CD4-positive, alpha-beta T cell treated with Interleukin-17A for 1 hour (primary cell): ENCODE measurements at regions not wholly inside any gene's neighbourhood (a gene's known extent, or its start where the extent isn't known, plus 50 kb on each side); places are given as distances from the start of the nearest gene placed in this dataset.

Experiments used
- DNase-seq: peaks from one replicate; pipeline ENCODE4 v3.0.0-alpha.2; 2020

GRCh38 chr4:36494016-36494415, 212.6 kb downstream of the DTHD1 start:
- DNase-seq, result no peak

DNA sequence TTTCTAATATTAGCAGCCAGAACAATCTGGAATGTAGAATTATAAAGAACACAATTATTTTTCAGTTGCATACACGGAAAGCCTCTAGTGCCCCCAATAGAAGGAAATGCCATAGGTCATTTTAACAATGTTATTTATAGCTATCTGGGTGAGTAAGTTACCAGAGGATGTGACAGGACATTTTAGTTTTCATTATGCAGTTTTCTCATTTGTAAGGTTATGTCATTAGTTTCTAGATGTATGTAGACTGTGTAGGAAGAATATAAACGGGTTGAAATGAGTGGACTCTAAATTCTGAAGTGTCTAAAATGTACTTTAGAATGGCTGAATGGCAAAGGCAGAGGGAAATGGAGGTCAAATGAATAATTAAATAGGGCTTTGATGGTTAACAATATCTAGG, 213.3 kb downstream of the DTHD1 start:
- no peak for DNase-seq

DNA sequence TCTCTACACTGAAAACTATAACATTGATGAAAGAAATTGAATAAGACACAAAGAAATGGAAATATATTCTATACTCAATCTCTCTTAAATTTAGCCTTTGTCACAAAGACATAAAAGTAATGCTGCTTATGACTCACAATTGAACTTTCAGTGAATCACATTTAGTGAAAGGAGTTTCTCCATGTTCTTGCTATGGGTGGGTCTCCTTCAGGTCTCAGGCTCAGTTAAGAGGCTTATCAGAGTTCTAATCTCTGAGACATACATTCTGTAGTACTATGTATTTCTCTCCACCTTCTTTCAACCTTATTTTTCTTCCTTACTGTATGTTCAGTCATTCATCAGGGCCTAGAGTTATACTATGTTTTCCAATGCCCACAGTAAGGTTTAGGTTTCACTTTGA, 220.9 kb downstream of the DTHD1 start:
- no peak for DNase-seq

DNA sequence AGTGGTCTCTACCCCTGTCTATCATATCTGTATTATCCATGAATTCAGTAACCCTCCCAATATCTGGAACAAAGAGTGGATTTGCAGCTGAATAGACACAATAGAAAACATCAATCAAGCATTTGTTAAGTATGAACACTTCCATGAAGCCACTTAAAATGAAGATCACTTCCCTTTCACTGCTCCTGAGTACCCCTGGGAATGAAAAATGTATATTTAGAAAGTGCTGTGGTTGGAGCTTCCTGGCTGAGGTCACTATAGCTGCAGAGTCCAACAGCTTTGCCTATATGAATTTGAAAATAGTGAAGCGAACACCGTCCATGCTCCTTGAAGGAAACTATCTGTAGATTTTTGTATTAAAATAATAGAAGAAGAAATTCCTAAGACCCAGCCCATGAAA, 227.0 kb downstream of the DTHD1 start:
- no peak for DNase-seq

DNA sequence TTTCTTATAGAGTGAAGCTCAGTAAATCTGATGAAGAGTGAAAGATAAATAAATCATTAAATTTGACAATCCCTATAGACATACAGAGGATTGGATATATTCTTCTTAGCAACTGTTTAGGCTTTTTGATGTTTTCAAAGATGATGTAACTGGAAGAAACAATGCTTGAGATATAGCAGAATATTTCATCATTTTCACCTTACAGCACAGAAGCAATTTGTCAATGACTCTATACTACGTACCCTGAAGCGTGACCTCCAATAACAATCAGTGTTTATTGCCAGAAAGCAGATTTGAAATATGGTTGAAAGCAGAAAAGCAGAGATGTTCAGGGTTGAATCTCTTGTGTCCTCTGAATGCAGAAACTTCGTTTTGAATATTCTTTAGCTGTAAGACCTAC, 228.4 kb downstream of the DTHD1 start:
- DNase-seq, result no peak

DNA sequence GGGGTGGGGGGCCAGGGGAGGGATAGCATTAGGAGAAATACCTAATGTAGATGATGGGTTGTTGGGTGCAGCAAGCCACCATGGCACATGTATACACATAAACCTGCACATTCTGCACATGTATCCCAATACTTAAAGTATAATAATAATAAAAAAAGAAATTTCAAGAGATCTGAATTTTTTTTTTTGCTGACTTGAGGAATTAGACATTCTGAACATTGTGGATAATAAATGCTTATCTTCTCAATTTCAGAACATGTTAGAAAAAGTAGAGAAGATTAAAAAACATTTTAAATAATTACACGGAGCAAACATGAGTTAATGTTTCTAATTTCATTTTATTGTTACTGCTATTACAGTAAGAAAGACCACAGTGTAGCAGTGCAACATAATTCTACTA, 230.4 kb downstream of the DTHD1 start:
- DNase-seq, result no peak

GRCh38 chr4:36516522-36517095, 235.2 kb downstream of the DTHD1 start:
- DNase-seq, result no peak

GRCh38 chr4:36523182-36523581, 241.8 kb downstream of the DTHD1 start:
- no peak for DNase-seq

DNA sequence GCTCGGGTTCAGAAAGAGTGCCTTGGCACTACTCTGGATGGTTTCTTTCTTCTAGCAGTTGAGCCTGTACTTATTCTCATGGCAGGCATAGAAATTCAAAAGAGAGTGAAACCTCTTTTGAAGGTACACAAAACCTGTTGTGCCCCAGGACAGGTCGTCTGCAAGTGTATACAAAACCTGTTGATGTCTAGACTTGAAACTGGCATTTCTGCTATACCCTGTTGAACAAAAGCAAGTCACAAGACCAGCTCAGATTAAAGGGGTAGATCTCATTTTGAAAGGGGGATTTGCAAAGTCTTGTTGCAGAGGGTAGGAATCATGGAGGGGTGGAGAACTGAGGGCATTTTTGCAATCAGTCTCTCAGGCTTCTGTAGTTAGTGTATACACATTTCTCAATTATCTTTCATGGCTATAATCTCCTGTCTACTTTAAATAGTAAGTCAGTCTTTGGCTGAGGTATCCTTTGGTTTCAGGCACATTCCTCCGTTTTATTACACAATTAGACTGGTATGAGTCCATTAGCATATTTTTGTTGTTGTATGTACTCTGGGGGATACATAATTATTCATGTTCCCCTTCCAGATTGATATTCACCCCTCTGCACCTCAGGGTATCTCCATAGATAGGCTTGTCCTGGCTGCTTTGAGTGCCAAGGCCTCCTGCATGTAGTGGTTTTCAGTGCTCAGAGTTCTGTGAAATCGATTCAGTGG, 251.4 kb downstream of the DTHD1 start:
- no peak for DNase-seq

DNA sequence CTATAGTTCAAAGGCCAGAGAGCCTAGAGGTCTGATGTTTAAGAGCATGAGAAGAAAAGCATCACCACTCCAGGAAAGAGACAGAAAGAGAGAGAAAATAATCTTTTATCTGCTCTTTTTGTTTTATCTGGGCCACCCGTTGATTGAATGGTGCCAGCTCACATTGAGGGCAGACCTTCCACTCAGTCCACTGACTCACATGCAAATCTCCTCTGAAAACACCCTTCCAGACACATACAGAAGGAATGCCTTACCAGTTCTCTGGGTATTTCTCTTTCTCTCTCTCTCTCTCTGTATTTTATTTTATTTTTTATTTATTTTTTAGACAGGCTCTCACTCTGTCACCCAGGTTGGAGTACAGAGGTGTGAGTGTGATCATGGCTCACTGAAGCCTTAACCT, 252.5 kb downstream of the DTHD1 start:
- DNase-seq, result no peak

DNA sequence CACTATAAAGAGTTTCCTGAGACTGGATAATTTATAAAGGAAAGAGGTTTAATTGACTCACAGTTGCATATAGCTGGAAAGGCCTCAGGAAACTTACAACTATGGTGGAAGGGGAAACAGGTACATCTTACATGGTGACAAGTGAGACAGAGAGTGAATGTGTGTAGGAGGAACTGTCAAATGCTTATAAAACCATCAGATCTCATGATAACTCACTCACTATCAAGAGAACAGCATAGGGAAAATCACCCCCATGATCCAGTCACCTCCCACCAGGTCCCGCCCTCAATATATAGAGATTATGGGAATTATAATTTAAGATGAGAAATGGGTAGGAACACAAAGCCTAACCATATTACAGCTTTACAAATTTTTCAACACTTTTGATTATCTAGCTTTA, 266.0 kb downstream of the DTHD1 start:
- no peak for DNase-seq

DNA sequence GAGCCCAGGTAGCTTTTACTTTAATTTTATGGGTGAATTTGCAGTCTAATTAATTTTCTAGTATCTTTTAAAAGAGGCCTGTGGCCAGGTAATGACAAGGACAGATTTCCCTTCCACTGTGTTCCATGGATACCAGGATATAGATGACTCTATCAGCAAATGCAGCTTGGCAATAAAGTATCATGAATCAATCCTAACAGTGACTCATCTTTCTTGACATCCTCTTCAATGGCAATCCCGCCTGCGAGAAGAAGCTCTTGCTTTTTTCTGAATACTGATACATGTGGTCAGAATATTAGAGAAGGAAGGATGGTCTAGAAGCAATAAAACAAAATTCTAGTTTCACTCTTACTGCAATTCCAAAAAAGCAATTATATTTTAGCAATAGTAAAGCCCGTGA, 267.8 kb downstream of the DTHD1 start:
- no peak for DNase-seq

GRCh38 chr4:36549992-36550391, 268.6 kb downstream of the DTHD1 start:
- DNase-seq, result no peak

DNA sequence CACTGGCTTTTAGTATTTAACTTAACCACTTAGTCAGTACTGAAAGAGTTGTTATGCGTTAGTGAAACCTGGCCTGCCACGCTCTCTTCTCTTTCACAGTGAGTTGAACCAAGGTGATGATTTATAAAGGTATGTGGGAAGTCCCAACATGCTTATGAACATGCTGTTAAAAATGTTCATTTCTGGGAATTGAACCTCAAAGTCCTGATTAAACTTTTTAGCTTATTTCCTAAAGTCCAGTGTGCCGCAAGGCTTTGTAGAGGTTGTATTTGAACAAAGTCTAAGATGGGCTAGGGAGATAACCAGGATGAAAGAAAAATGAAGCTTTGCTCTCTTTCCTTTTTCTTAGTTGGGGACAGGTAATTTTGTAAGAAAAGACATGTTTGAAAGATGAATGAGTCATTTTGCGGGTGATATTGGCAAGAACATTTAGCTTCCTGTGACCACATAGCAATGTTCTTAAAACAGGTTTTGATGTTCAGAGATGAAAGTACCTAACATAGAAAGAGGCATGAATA, 270.3 kb downstream of the DTHD1 start:
- no peak for DNase-seq

DNA sequence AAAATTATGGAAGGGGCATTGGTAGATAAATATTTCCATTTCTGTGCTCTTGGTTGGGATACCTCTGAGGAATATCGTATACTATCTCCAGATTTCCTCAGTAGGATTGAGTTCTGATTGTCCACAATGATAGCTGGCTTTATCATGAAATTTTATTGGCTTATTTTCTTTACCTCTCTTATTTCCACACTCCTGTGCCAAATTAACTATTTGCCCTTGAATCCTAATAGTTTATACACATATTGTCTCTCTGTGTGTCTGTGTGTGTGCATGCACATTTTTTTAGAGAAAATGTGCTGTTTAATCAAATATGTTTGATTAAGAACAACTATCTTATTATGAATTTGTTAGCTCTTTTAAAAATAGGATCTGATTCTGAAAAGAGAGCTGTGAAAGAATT, 271.6 kb downstream of the DTHD1 start:
- DNase-seq, result no peak

- DNase-seq, result no peak
Observed at GRCh38 chr4:36553453-36553852, 272.0 kb downstream of the DTHD1 start.

GRCh38 chr4:36556984-36557383, 275.6 kb downstream of the DTHD1 start:
- no peak for DNase-seq

- no peak for DNase-seq
Observed at GRCh38 chr4:36568575-36568974, 287.2 kb downstream of the DTHD1 start.

- no peak for DNase-seq
Observed at GRCh38 chr4:36573441-36573840, 292.0 kb downstream of the DTHD1 start.

GRCh38 chr4:36574816-36575215, 293.4 kb downstream of the DTHD1 start:
- DNase-seq, result no peak

- DNase-seq, result no peak
Observed at GRCh38 chr4:36582198-36582597, 300.8 kb downstream of the DTHD1 start.

- no peak for DNase-seq
Observed at GRCh38 chr4:36587909-36588472, 306.6 kb downstream of the DTHD1 start.

GRCh38 chr4:36590343-36590742, 308.9 kb downstream of the DTHD1 start:
- DNase-seq, result no peak

GRCh38 chr4:36601864-36602495, 320.6 kb downstream of the DTHD1 start:
- no peak for DNase-seq
